H1 (cell line): ENCODE measurements at regions not wholly inside any gene's neighbourhood (a gene's known extent, or its start where the extent isn't known, plus 50 kb on each side); places are given as distances from the start of the nearest gene placed in this dataset.

Experiments
- CTCF ChIA-PET: fragments of 300-600 bp; sonication (Branson Sonifier 250); formaldehyde crosslinking; loops from one replicate; lab custom pipeline; 2021; ENCODE audit not compliant: partially characterized antibody; lab: Charles Lee
- POLR2A ChIA-PET: fragments of 300-600 bp; sonication (Branson Sonifier 250); formaldehyde crosslinking; loops from one replicate; lab custom pipeline; 2021; ENCODE audit warnings: inconsistent platforms; ENCODE audit not compliant: partially characterized antibody; lab: Charles Lee
- DNase-seq, 2 experiments: peaks; one replicate each; pipeline versions ENCODE4 v3.0.0 to v3.0.0-alpha.2; 2010 to 2022; ENCODE audit warnings: low spot score in 2 of 2, low read depth in 1 of 2, mixed read lengths in 1 of 2
- FAIRE-seq: peaks from 2 replicates; lab custom pipeline; 2011; peaks lifted over from hg19 to GRCh38; lab: Jason Lieb, UNC
- H2AFZ ChIP-seq: 2 replicates; pipeline ENCODE4 v1.8.1; 2012; ENCODE audit warnings: low read length, inconsistent platforms
- H2AK5ac ChIP-seq: 2 replicates; pipeline ENCODE4 v1.6.1; 2013; ENCODE audit warnings: low read depth, low read length
- H2BK120ac ChIP-seq: replicated peaks from 2 replicates; pipeline ENCODE3; 2013; ENCODE audit warnings: low read depth, low read length, inconsistent platforms
- H2BK12ac ChIP-seq: 2 replicates; pipeline ENCODE4 v1.6.1; 2013; ENCODE audit warnings: low read depth, low read length
- H2BK15ac ChIP-seq: 2 replicates; pipeline ENCODE4 v1.6.1; 2013; ENCODE audit warnings: low read length
- H2BK20ac ChIP-seq: 2 replicates; pipeline ENCODE4 v1.6.1; 2013; ENCODE audit warnings: low read length
- H2BK5ac ChIP-seq: 2 replicates; pipeline ENCODE4 v1.6.1; 2013; ENCODE audit warnings: low read depth, low read length
- H3K14ac ChIP-seq: 2 replicates; pipeline ENCODE4 v1.6.1; 2013; ENCODE audit warnings: inconsistent platforms; ENCODE audit not compliant: insufficient read length
- H3K18ac ChIP-seq: 2 replicates; pipeline ENCODE4 v1.6.1; 2013; ENCODE audit warnings: low read length; ENCODE audit errors: extremely low read depth
- H3K23ac ChIP-seq: 2 replicates; pipeline ENCODE4 v1.6.1; 2013; ENCODE audit warnings: inconsistent platforms; ENCODE audit not compliant: insufficient read length
- H3K23me2 ChIP-seq: 2 replicates; pipeline ENCODE4 v1.6.1; 2013; ENCODE audit warnings: low read depth, low read length
- H3K27ac ChIP-seq: 2 replicates; pipeline ENCODE4 v1.6.1; 2011; ENCODE audit warnings: low read depth, low read length, inconsistent platforms
- H3K27me3 ChIP-seq, 4 experiments: replicated peaks in 1 of 4; 1 replicate in 1 of 4; 2 replicates in 3 of 4; pipeline versions ENCODE4 v1.6.1 to v1.8.1; 2011 to 2013; ENCODE audit warnings: low read length in 3 of 4, mild to moderate bottlenecking in 3 of 4, inconsistent platforms in 2 of 4, mixed read lengths in 2 of 4, moderate library complexity in 1 of 4; ENCODE audit not compliant: control insufficient read depth in 3 of 4, insufficient read depth in 3 of 4; ENCODE audit errors: extremely low read depth in 1 of 4
- H3K36me3 ChIP-seq, 4 experiments: 2 replicates each; pipeline versions ENCODE4 v1.6.1 to v1.8.1; 2011 to 2013; ENCODE audit warnings: mild to moderate bottlenecking in 4 of 4, low read length in 3 of 4, moderate library complexity in 2 of 4, control low read depth in 1 of 4, inconsistent platforms in 1 of 4; ENCODE audit not compliant: insufficient read depth in 4 of 4, control insufficient read depth in 2 of 4
- H3K4ac ChIP-seq: replicated peaks from 2 replicates; pipeline ENCODE3; 2013; ENCODE audit warnings: low read length, low read depth, mixed read lengths, inconsistent platforms; ENCODE audit not compliant: insufficient read length
- H3K4me1 ChIP-seq, 4 experiments: replicated peaks in 1 of 4; 1 replicate in 1 of 4; 2 replicates in 3 of 4; pipeline versions ENCODE4 v1.6.1 to v1.8.1; 2011 to 2013; ENCODE audit warnings: low read length in 3 of 4, inconsistent platforms in 2 of 4, mixed read lengths in 1 of 4; ENCODE audit not compliant: insufficient read depth in 4 of 4, control insufficient read depth in 3 of 4
- H3K4me2 ChIP-seq, 2 experiments: 2 replicates each; pipeline versions ENCODE4 v1.6.1 to v1.8.1; 2011 to 2013; ENCODE audit warnings: low read depth in 2 of 2, low read length in 2 of 2, control low read depth in 1 of 2, inconsistent platforms in 1 of 2, mild to moderate bottlenecking in 1 of 2; ENCODE audit not compliant: insufficient read depth in 1 of 2
- H3K4me3 ChIP-seq, 4 experiments: fragments of 200-600, 300-600 bp in 1 of 4; sonication (generic), shearing (Covaris generic), sonication (Bioruptor Twin) in 1 of 4; 2 replicates each; pipeline versions ENCODE4 v1.5.1 to v1.8.1; 2011 to 2016; ENCODE audit warnings: low read length in 4 of 4, low read depth in 3 of 4, control low read depth in 2 of 4, inconsistent platforms in 2 of 4, mild to moderate bottlenecking in 2 of 4, mixed read lengths in 1 of 4, moderate library complexity in 1 of 4; ENCODE audit not compliant: insufficient read depth in 2 of 4; ENCODE audit errors: extremely low read depth in 1 of 4
- H3K56ac ChIP-seq: replicated peaks from 2 replicates; pipeline ENCODE3; 2013; ENCODE audit warnings: low read depth, mild to moderate bottlenecking, mixed read lengths, low read length, inconsistent platforms; ENCODE audit not compliant: insufficient read length
- H3K79me1 ChIP-seq: 2 replicates; pipeline ENCODE4 v1.6.1; 2013; ENCODE audit warnings: low read depth, low read length, control low read depth
- H3K79me2 ChIP-seq, 2 experiments: 2 replicates each; pipeline versions ENCODE4 v1.6.1 to v1.8.1; 2012 to 2013; ENCODE audit warnings: low read length in 2 of 2, mild to moderate bottlenecking in 2 of 2, inconsistent platforms in 1 of 2; ENCODE audit not compliant: insufficient read depth in 2 of 2, control insufficient read depth in 1 of 2
- H3K9ac ChIP-seq, 4 experiments: replicated peaks in 1 of 4; 1 replicate in 1 of 4; 2 replicates in 3 of 4; pipeline versions ENCODE4 v1.6.1 to v1.8.1; 2011 to 2013; ENCODE audit warnings: low read depth in 3 of 4, low read length in 3 of 4, control low read depth in 2 of 4, mild to moderate bottlenecking in 2 of 4, moderate library complexity in 2 of 4, inconsistent platforms in 1 of 4; ENCODE audit errors: extremely low read depth in 1 of 4
- H3K9me3 ChIP-seq, 2 experiments: 2 replicates each; pipeline versions ENCODE4 v1.6.1 to v1.8.1; 2012 to 2013; ENCODE audit warnings: mild to moderate bottlenecking in 2 of 2, moderate library complexity in 2 of 2, control low read depth in 1 of 2, inconsistent platforms in 1 of 2, low read depth in 1 of 2, low read length in 1 of 2, mixed read lengths in 1 of 2; ENCODE audit not compliant: insufficient read depth in 2 of 2
- H4K20me1 ChIP-seq, 2 experiments: replicated peaks in 1 of 2; 2 replicates each; pipeline versions ENCODE3 to v1.8.1; 2011 to 2013; ENCODE audit warnings: inconsistent platforms in 2 of 2, low read length in 2 of 2, mild to moderate bottlenecking in 1 of 2; ENCODE audit not compliant: insufficient read depth in 2 of 2, control insufficient read depth in 1 of 2
- H4K5ac ChIP-seq: 2 replicates; pipeline ENCODE4 v1.6.1; 2013; ENCODE audit warnings: low read length, low read depth, mixed read lengths, inconsistent platforms; ENCODE audit not compliant: insufficient read length
- H4K8ac ChIP-seq: 2 replicates; pipeline ENCODE4 v1.8.0; 2013; ENCODE audit warnings: mild to moderate bottlenecking, moderate library complexity, low read length, inconsistent platforms; ENCODE audit not compliant: insufficient read depth; ENCODE audit errors: extremely low read depth
- H4K91ac ChIP-seq: replicated peaks from 2 replicates; pipeline ENCODE3; 2013; ENCODE audit warnings: low read length, mixed read lengths, inconsistent platforms; ENCODE audit not compliant: insufficient read length
- CEBPB ChIP-seq: IDR thresholded peaks from 2 replicates; pipeline ENCODE4 v1.6.1; 2012; ENCODE audit warnings: low read depth, low read length
- RAD21 ChIP-seq, 2 experiments: IDR thresholded peaks in 1 of 2; conservative IDR thresholded peaks in 1 of 2; 2 replicates each; pipeline ENCODE4 v1.6.1; 2011; ENCODE audit warnings: low read depth in 2 of 2, low read length in 2 of 2, improper control_type of control experiment in 1 of 2, inconsistent platforms in 1 of 2, mild to moderate bottlenecking in 1 of 2, moderate library complexity in 1 of 2
- RXRA ChIP-seq: IDR thresholded peaks from 2 replicates; pipeline ENCODE4 v1.6.1; 2011; ENCODE audit warnings: low read depth, mild to moderate bottlenecking, low read length, moderate library complexity; ENCODE audit not compliant: insufficient read depth
- SP2 ChIP-seq: IDR thresholded peaks from 2 replicates; pipeline ENCODE4 v1.6.1; 2012; ENCODE audit warnings: mild to moderate bottlenecking, low read length, inconsistent platforms
- WGBS, 2 experiments: shearing (Covaris generic) in 1 of 2; methylation state at CpG; one replicate each; pipeline versions ENCODE4 v1.1.6 to v1.1.7; 2013 to 2015; ENCODE audit warnings: low lambda C conversion rate in 2 of 2, mixed read lengths in 2 of 2, inconsistent platforms in 1 of 2, low coverage in 1 of 2, missing lambda C conversion rate in 1 of 2; ENCODE audit not compliant: insufficient replicate concordance in 2 of 2, insufficient coverage in 1 of 2, insufficient read length in 1 of 2; ENCODE audit errors: extremely low coverage in 1 of 2, missing lambda C conversion rate in 1 of 2; 5-methylcytosine and 5-hydroxymethylcytosine counted together

DNA sequence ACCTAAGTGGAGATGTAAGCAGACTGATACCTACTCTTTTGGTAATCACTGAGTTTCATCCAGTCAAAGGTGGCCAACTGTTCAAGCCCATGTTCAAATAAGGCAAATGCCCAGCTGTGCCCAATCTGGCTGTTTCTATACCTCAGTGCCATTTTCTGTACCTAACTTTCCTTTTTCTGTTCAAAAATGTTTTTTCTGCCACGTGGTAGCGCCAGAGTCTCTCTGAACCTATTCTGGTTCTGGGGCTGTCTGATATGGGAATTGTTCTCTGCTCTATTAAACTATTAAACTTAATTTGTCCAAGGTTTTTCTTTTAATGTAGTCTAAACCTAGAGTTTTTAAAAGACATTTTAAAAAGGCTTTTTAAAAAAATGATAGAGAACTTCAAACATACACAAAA lies 391.2 kb downstream of the NOVA1 start:
- Histone ChIP-seq H3K79me1 (no peaks in the 10 kb centered on the region), H3K23me2 (no peaks in the 10 kb centered on the region), H4K91ac (no peak overlapping the region), H3K4me2 (no peak overlapping the region), H3K4me3 (no peak overlapping the region), H4K8ac (no peak overlapping the region), H3K56ac (no peak overlapping the region), H2AFZ (no peak overlapping the region), H2AK5ac (no peak overlapping the region), H3K4me1 (no peaks in the 10 kb centered on the region), H3K36me3 (no peaks in the 10 kb centered on the region), H2BK20ac (no peak overlapping the region), H3K18ac (no peak overlapping the region), H3K79me2 (no peaks in the 10 kb centered on the region), H3K4ac (no peak overlapping the region), H4K5ac (no peak overlapping the region), H4K20me1 (peaks cover 0 to 1% of the 10 kb centered on the region in 2 experiments), H3K23ac (no peak overlapping the region), H2BK15ac (no peak overlapping the region), H3K27ac (no peak overlapping the region), H3K9ac (no peak overlapping the region), H2BK5ac (no peak overlapping the region), H3K14ac (no peak overlapping the region), H2BK120ac (no peak overlapping the region), H3K9me3 (no peaks in the 10 kb centered on the region), H3K27me3 (peaks cover 0 to 18% (median 5%) of the 10 kb centered on the region in 4 experiments; a peak in 3 of 7 replicates), H2BK12ac (no peak overlapping the region)
- FAIRE-seq (no peak), DNase-seq (no peak)
- 56% methylated on average over 2 of the region's 2 CpGs; no CpG with 5 or more reads in 1 of the 2 experiments for WGBS, 2 experiments
- POLR2A ChIA-PET = no interaction called here
- CTCF ChIA-PET = no interaction called here
- TF ChIP-seq SP2 (no peak), CEBPB (no peak), RXRA (no peak), RAD21 (IDR thresholded peaks at IDR 0.05 in 1 of 2, conservative IDR thresholded peaks at IDR 0.05 in 1 of 2; ENCODE audit: low read depth in 2 of 2, low read length in 2 of 2) (peak; percentile 25 to 40)
